ENCODE measurements at regions not wholly inside any gene's neighbourhood (a gene's known extent, or its start where the extent isn't known, plus 50 kb on each side); places are given as distances from the start of the nearest gene placed in this dataset.

- DNase-seq, result no peak
Measured at GRCh38 chr5:52504584-52505240, 283.0 kb upstream of the ITGA1 start.

DNA sequence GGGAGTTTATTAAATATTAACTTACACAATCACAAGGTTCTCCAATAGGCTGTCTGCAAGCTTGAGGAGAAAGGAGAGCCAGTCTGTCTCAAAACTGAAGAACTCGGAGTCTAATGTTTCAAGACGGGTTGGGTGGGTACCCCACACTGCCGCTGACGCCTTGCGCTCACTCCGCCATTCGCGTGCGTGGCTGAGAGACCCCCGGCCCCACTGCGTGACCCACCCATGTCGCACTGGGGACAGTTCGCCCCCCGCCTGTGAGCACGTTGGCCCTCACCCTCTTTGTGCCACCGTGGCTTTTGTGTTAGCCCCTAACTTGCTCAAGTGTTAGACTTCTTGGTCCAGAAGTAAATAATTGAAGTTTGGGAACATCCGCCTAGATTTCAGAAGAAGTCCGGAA is 270.0 kb upstream of the ITGA1 start:
- DNase-seq, result no peak

DNA sequence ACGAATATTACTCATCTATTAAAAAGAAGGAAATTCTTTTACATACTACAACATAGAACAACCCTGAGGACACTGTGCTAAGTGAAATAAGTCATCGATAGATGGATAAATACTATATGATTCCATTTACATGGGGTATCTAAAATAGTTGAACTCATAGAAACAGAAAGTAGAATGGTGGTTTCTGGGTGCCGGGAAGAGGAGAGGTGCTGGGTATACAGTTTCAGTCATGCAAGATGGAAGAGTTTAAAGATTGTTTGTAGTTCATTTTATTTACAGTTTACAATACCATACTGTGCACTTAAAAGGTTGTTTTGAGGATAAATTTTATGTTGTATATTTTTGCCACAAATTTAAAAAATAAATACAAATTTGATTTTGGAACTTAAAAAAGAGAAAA is 267.5 kb upstream of the ITGA1 start:
- no peak for DNase-seq

GRCh38 chr5:52521236-52521635 is 266.5 kb upstream of the ITGA1 start:
- no peak for DNase-seq

GRCh38 chr5:52523701-52524100 is 264.0 kb upstream of the ITGA1 start:
- no peak for DNase-seq

- no peak for DNase-seq
Measured at GRCh38 chr5:52531105-52531504, 256.6 kb upstream of the ITGA1 start.

DNA sequence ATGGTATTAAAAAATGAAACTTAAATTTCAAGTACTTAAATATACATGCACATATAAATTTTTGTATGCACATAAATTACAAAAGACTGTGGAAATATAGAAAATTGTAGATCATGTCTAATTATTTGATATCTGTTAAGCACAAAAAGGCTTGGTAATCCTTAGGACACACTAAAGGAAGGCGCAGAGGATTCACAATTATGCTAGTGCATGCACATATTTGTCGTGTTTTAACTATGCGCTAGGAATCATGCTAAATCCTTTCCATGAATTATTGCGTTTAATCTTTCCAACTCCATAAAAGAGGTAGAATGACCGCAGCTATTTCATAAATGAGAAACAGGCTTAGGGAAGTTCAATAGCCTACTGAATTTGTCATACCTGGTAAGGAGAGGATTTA is 244.1 kb upstream of the ITGA1 start:
- no peak for DNase-seq

GRCh38 chr5:52544738-52545137 is 243.0 kb upstream of the ITGA1 start:
- no peak for DNase-seq

GRCh38 chr5:52554293-52554692 is 233.4 kb upstream of the ITGA1 start:
- no peak for DNase-seq

DNA sequence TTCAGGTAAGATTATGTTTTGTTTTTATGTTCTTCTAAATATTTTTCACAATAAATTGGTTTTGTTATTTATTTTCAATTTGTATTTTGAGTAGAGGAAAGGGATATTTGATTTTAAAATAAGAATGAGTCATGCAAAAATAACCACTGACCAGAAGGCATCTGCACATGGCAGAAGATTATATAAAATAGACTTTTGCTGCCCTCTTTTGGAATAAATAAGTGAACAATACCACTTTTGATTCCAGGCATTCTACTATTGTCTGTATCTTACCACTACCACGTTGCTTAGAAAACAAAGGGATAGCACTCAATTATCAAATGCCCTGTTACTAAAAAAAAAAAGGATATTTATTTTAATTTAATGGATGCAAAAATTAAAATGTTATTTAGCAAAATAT is 227.3 kb upstream of the ITGA1 start:
- DNase-seq, result no peak

DNA sequence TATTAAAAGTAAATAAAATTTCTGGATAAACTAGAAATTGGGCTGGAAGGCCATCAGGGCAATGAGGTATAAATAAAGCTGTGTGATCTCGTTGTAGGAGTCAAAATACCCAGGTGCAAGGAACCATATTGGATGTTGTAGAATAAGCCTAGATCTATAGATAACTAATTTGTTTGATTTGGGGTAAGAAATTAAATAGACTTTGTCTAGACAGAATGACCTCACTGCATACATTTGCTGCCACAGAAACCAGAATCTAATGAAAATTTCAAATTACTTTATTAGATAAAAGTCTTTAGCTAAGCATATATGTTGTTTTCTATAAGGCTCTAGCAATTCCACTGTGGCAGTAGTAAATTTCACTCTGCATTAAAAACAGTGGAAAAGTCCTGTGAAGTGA is 225.2 kb upstream of the ITGA1 start:
- no peak for DNase-seq

- no peak for DNase-seq
Measured at GRCh38 chr5:52564587-52564986, 223.1 kb upstream of the ITGA1 start.

DNA sequence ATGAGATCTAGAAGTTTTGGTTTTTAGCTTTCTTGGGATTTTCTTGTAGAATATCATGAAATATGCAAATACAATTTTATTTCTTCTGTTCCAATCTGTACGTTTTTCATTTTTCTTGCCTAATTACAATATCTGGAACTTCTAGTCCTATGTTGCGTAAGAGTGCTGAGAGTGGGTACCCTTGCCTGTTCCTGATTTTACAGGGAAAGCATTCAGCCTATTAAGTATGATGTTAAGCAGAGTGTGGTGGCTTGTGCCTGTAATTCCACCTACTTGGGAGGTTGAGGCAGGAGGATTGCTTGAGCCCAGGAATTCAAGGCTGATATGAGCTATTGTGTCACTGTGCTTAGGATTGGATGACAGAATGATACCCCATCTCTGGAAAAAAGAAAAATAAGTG is 210.2 kb upstream of the ITGA1 start:
- no peak for DNase-seq

- DNase-seq, result no peak
Measured at GRCh38 chr5:52579391-52579790, 208.3 kb upstream of the ITGA1 start.

- DNase-seq, result no peak
Measured at GRCh38 chr5:52580921-52581320, 206.8 kb upstream of the ITGA1 start.

- DNase-seq, result no peak
Measured at GRCh38 chr5:52582313-52582712, 205.4 kb upstream of the ITGA1 start.

GRCh38 chr5:52587131-52587530 is 200.6 kb upstream of the ITGA1 start:
- no peak for DNase-seq

DNA sequence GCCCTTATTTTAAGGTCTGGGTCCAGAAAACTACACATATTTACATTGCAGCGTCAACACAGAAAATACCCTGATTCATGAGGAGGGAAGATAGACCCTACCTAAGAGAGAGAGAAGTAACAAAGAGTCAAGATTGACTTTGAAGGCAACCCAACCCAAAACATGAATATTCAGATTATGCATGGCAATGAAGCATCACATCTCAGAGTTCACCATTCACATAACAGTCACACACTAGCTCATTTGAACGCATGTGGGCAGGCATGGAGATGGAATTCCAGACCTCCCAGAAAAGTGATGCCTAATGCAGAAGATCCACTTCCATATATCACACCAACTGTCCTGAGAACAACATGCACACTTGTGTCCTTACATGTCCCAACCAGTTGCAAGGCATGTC is 190.1 kb upstream of the ITGA1 start:
- DNase-seq, result no peak

GRCh38 chr5:52598968-52599367 is 188.7 kb upstream of the ITGA1 start:
- no peak for DNase-seq

DNA sequence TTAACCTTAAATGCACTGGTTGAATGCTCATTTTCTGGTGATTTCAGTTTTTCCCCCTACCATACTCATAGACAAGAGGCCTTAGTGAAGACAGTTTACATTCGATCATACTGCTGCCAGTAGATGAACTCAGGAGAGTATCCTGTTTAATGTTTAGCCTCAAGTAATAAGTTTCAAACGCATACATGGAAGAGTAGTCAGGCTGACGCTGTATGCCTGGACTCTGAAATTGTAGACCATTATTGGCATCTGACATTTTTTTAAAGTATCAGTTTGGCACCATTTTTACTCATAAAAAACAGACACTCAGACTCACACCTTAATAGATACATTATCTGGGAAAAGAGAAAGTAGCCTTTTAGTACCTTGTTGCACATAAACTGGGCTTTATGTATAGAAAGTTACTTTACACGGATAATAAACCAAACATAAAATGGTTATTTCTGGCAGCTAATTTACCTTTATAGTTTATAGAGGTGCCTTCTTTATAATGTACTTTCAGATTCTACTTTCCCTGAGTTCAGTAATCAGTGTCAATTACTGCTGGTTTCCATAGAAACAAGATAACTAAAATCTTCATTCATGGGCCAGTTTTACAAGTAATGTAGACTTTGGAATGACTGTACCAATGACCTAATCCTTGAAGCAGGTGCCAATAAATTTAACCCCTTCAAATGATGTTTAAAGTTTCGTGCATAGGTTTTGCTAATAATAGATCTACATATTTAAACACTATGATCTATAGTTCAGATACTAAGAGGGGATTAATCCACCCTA is 183.8 kb upstream of the ITGA1 start:
- no peak for DNase-seq

- DNase-seq, result no peak
Measured at GRCh38 chr5:52605317-52606313, 182.1 kb upstream of the ITGA1 start.

GRCh38 chr5:52607227-52607824 is 180.4 kb upstream of the ITGA1 start:
- no peak for DNase-seq

DNA sequence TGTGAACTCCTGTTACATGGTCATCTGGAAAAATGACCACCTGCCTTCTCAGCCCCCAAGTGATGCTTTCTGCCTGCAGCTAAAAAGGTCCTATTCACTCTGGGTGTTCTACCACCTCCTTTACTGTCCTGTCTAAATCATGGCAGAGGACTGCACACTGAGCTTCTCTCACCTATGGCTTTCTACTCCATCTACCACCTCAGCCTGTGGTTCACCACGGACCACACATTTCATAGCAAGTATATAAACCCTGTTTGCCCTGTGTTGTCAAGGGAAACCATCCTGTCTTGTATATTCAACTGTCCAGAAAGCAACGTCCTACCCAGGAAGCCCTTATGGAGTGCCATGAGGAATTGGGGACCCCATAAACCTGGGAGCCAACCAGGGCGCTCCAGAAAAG is 167.4 kb upstream of the ITGA1 start:
- DNase-seq, result no peak

All from NCI-H526 treated with DMSO at 0.1 percent for 48 hours (cell line).